ENCODE measurements at regions not wholly inside any gene's neighbourhood (a gene's known extent, or its start where the extent isn't known, plus 50 kb on each side); places are given as distances from the start of the nearest gene placed in this dataset.

DNA sequence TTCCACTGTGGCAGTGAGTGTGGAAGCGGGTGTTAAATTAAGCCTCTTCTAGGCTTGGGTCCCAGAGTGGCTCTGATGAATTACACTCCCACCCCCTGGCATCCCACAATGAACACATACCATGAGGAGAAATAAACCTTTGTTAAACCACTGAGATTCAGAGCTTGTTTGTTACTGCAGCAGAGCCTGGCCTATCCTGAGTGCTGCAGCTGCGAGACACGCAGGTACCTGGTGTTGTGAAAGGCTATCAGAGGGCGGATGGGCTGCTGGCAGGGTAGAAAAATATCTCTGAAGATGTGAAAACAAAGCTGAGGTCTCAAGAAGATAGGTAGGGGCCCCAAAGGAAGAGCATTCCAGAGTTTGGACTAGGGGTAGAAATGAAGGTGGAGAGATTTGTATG lies 138.4 kb upstream of the STX18 start:
- BruUV-seq (replicated peaks): no TSS peak
- H3K4me3 ChIP-seq (replicated peaks in 1 of 3; ENCODE audit: insufficient read depth in 1 of 3, low read depth in 1 of 3, low read length in 3 of 3): no peak overlapping the region
- intact Hi-C loops (cut with micrococcal nuclease): no loop called here

More for the DNA sequence above, 138.4 kb upstream of the STX18 start:
- H3K79me2 ChIP-seq (ENCODE audit: control insufficient read depth, insufficient read depth, low read length): no peaks in the 10 kb centered on the region
- no peaks in the 10 kb centered on the region for H3K9me3 ChIP-seq (replicated peaks; ENCODE audit: control insufficient read depth, insufficient read depth, low read length)
- no peak overlapping the region for H2AFZ ChIP-seq (ENCODE audit: low read depth, low read length)
- no peak for DNase-seq (ENCODE audit: low read depth, low spot score)
- POLR2A ChIA-PET: no interaction called here
- dilution Hi-C loops (cut with MboI; ENCODE audit: extremely low pct_ligation_motif_present, low sequenced_read_pairs): no loop called here
- H3K27me3 ChIP-seq (ENCODE audit: control insufficient read depth in 2 of 2, insufficient read depth in 2 of 2, low read length in 2 of 2): peaks cover 12 to 18% of the 10 kb centered on the region in 2 experiments
- H3K4me2 ChIP-seq (ENCODE audit: insufficient read depth, low read length): no peak overlapping the region
- H3K4me1 ChIP-seq (ENCODE audit: control insufficient read depth, extremely low read depth, insufficient read depth, low read length): no peaks in the 10 kb centered on the region
- no peaks in the 10 kb centered on the region for H4K20me1 ChIP-seq (replicated peaks; ENCODE audit: control insufficient read depth, extremely low read depth, insufficient read depth, low read length)
- no peak overlapping the region for H3K27ac ChIP-seq (ENCODE audit: insufficient read depth, low read depth, low read length)
- no peaks in the 10 kb centered on the region for H3K9me1 ChIP-seq (replicated peaks; ENCODE audit: control insufficient read depth, extremely low read depth, insufficient read depth, low read length)
- no peak for FAIRE-seq
- TF ChIP-seq MYC (IDR thresholded peaks at IDR 0.05; ENCODE audit: low read depth, low read length): no peak
- no peak for TF ChIP-seq JUN (IDR thresholded peaks at IDR 0.05; ENCODE audit: borderline replicate concordance, insufficient read depth, insufficient read length, low read depth)
- no peak for TF ChIP-seq FOS (IDR thresholded peaks at IDR 0.05; ENCODE audit: borderline replicate concordance, insufficient read depth, low read length)
- TF ChIP-seq, protein P1, sequence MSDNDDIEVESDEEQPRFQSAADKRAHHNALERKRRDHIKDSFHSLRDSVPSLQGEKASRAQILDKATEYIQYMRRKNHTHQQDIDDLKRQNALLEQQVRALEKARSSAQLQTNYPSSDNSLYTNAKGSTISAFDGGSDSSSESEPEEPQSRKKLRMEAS (IDR thresholded peaks at IDR 0.05; ENCODE audit: insufficient read depth, insufficient read length): no peak
- no peak for TF ChIP-seq POLR2A (IDR thresholded peaks at IDR 0.05; ENCODE audit: low read depth, low read length)
- TF ChIP-seq EZH2 (IDR thresholded peaks at IDR 0.05; ENCODE audit: borderline replicate concordance, low read depth, low read length, severe bottlenecking): no peak
- no peak for TF ChIP-seq CTCF (IDR thresholded peaks at IDR 0.05; ENCODE audit: extremely low read depth in 1 of 2, insufficient read depth in 1 of 2, low read depth in 1 of 2, low read length in 2 of 2)
- CTCF ChIA-PET: interaction anchor here (1.0 to 3.2 kb wide), 3 partner anchors 11 to 52 kb away, joined by 3 to 13 read pairs (median 3); no protein-coding TSS in a partner anchor
- H3K9ac ChIP-seq (replicated peaks; ENCODE audit: extremely low read depth, insufficient read depth, low read length): no peak overlapping the region
- no peaks in the 10 kb centered on the region for H3K36me3 ChIP-seq (ENCODE audit: control insufficient read depth in 2 of 2, extremely low read depth in 1 of 2, insufficient read depth in 2 of 2, low read length in 2 of 2)

All from endothelial cell of umbilical vein (primary cell).